ENCODE measurements at regions not wholly inside any gene's neighbourhood (a gene's known extent, or its start where the extent isn't known, plus 50 kb on each side); places are given as distances from the start of the nearest gene placed in this dataset.
"Not testable (repeated sequence)": the region's sequence is repeated elsewhere in the genome, so short reads cannot be mapped to it uniquely, and the experiment has no call there.

GRCh38 chr5:105054406-105054805 lies 1491.8 kb upstream of the NUDT12 start:
- no peak for DNase-seq (ENCODE audit: low spot score)

GRCh38 chr5:105042623-105043022 lies 1480.0 kb upstream of the NUDT12 start:
- DNase-seq (ENCODE audit: low spot score): no peak

- not testable (repeated sequence) for DNase-seq (ENCODE audit: low spot score)
These were observed 1474.2 kb upstream of the NUDT12 start for GRCh38 chr5:105036814-105037213.

GRCh38 chr5:105034401-105034763 lies 1471.8 kb upstream of the NUDT12 start:
- no peak for DNase-seq (ENCODE audit: low spot score)

- no peak for DNase-seq (ENCODE audit: low spot score)
These were observed 1471.2 kb upstream of the NUDT12 start for GRCh38 chr5:105033637-105034400.

GRCh38 chr5:105032917-105033316 lies 1470.3 kb upstream of the NUDT12 start:
- DNase-seq (ENCODE audit: low spot score): no peak

GRCh38 chr5:105030153-105030552 lies 1467.6 kb upstream of the NUDT12 start:
- DNase-seq (ENCODE audit: low spot score): no peak

- DNase-seq (ENCODE audit: low spot score): no peak
These were observed 1452.5 kb upstream of the NUDT12 start for GRCh38 chr5:105015098-105015497.

- DNase-seq (ENCODE audit: low spot score): no peak
These were observed 1436.0 kb upstream of the NUDT12 start for GRCh38 chr5:104998572-104998971.

- no peak for DNase-seq (ENCODE audit: low spot score)
These were observed 1435.6 kb upstream of the NUDT12 start for GRCh38 chr5:104998169-104998568.

GRCh38 chr5:104987074-104987473 lies 1424.5 kb upstream of the NUDT12 start:
- DNase-seq (ENCODE audit: low spot score): no peak

- no peak for DNase-seq (ENCODE audit: low spot score)
These were observed 1414.9 kb upstream of the NUDT12 start for GRCh38 chr5:104977529-104977928.

- no peak for DNase-seq (ENCODE audit: low spot score)
These were observed 1405.3 kb upstream of the NUDT12 start for GRCh38 chr5:104967806-104968410.

GRCh38 chr5:104965006-104965405 lies 1402.4 kb upstream of the NUDT12 start:
- no peak for DNase-seq (ENCODE audit: low spot score)

GRCh38 chr5:104955479-104955878 lies 1392.9 kb upstream of the NUDT12 start:
- DNase-seq (ENCODE audit: low spot score): no peak

- no peak for DNase-seq (ENCODE audit: low spot score)
These were observed 1390.3 kb upstream of the NUDT12 start for GRCh38 chr5:104952876-104953275.

GRCh38 chr5:104951829-104952228 lies 1389.2 kb upstream of the NUDT12 start:
- DNase-seq (ENCODE audit: low spot score): no peak

GRCh38 chr5:104947076-104947475 lies 1384.5 kb upstream of the NUDT12 start:
- no peak for DNase-seq (ENCODE audit: low spot score)

- DNase-seq (ENCODE audit: low spot score): no peak
These were observed 1380.1 kb upstream of the NUDT12 start for GRCh38 chr5:104942735-104943134.

- no peak for DNase-seq (ENCODE audit: low spot score)
These were observed 1378.5 kb upstream of the NUDT12 start for GRCh38 chr5:104941030-104941645.

GRCh38 chr5:104937598-104937997 lies 1375.0 kb upstream of the NUDT12 start:
- no peak for DNase-seq (ENCODE audit: low spot score)

- DNase-seq (ENCODE audit: low spot score): no peak
These were observed 1369.8 kb upstream of the NUDT12 start for GRCh38 chr5:104932431-104932830.

- DNase-seq (ENCODE audit: low spot score): no peak
These were observed 1366.4 kb upstream of the NUDT12 start for GRCh38 chr5:104928906-104929520.

Data from mucosa of gallbladder (tissue), 1 donor.